Left cardiac atrium (tissue), 4 donors: ENCODE measurements at regions not wholly inside any gene's neighbourhood (a gene's known extent, or its start where the extent isn't known, plus 50 kb on each side); places are given as distances from the start of the nearest gene placed in this dataset.

Experiments used
- ATAC-seq, 2 donors: fragments of 200-7000 bp; cut with Tn5 transposase; one replicate each; pipeline ENCODE4 v1.9.1; 2020; ENCODE audit warnings: mild to moderate bottlenecking in 2 of 2, moderate library complexity in 2 of 2
- DNase-seq: peaks from one replicate; pipeline ENCODE4 v3.0.0-alpha.2; 2020
- intact Hi-C, 2 donors: fragments of 100-400 bp; cut with DNase I; formaldehyde crosslinking; loops; one replicate each; pipeline versions ENCODE4 v1.14.1 to v1.15.1; 2022 to 2023
- donor health status: DM: no; HTN: yes; CAD: no.
- donor health status: DM: no; HTN: yes; CAD: no; lungs with severe emphysema.
- donor health status: DM: yes; HTN: yes; CAD: no.
- donor health status: Dilated cardiomyopathy.

DNA sequence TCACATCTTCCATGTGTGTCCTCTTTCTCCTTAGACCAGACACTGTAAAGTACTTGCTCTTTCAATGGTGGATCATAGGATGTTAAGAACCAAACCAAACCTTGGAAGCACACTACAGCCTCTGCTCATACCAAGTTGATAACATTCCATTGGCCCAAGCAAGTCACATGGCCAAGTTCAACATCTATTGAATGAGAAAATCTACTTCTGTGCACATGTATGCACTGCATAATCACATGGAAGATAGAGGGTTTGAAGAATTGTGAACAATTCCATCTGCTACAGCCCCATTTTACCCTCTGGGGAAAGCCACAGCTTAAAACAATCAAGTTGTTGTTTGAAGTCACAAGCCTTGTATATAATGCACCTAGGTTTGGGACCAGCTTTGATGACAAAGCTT lies 68.2 kb downstream of the MFAP3 start:
- no peak for DNase-seq
- no peak for ATAC-seq
- intact Hi-C loops = no loop called here

GRCh38 chr5:154107756-154108155 lies 69.0 kb downstream of the MFAP3 start:
- intact Hi-C loops = no loop called here
- ATAC-seq (no peak), DNase-seq (no peak)

- ATAC-seq (no peak), DNase-seq (no peak)
- intact Hi-C loops = no loop called here
Observed at GRCh38 chr5:154109416-154110106, 70.8 kb downstream of the MFAP3 start.

- intact Hi-C loops = no loop called here
- no peak for DNase-seq
- ATAC-seq = no peak
Observed at GRCh38 chr5:154110107-154110453, 71.3 kb downstream of the MFAP3 start.

DNA sequence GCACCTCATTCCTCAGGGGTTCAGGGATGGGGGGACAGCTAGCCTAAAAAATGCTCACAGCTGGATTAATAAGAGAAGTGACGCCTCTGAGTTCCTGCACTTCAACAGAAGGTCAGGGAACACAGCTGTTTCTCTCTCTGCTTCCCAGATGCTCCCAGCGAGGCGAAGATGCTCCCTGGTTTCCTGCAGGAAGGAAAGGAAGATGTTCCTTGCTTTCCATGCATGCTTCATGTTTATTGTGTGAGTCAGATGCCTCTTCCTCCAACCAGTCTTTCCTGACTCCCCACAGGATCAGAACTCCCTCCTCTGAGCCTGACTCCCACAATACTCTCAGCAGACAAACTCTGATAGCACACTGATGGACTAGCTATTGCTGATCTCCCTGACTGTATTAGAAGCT lies 71.9 kb downstream of the MFAP3 start:
- ATAC-seq = peak in 1 of 2 donors; percentile 74
- intact Hi-C loops = no loop called here
- DNase-seq = no peak

DNA sequence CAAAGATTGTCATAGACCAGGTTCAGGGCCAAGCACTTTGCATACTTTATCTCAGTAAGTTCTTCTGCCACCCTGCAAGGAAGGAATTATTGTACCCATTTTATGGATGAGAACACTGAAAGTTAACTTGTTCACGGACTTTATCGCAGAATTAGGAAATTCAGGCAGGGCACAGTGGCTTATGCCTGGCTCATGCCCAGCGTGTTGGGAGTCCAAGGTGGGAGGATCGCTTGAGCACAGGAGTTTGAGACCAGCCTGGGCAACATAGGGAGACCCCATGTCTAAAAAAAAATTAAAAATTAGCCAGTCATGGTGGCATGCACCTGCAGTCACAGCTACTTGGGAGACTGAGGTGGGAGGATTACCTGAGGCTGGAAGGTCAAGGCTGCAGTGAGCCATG lies 72.4 kb downstream of the MFAP3 start:
- no peak for ATAC-seq
- no peak for DNase-seq
- intact Hi-C loops = no loop called here

GRCh38 chr5:154112255-154112654 lies 73.5 kb downstream of the MFAP3 start:
- DNase-seq = no peak
- no peak for ATAC-seq
- intact Hi-C loops = no loop called here

DNA sequence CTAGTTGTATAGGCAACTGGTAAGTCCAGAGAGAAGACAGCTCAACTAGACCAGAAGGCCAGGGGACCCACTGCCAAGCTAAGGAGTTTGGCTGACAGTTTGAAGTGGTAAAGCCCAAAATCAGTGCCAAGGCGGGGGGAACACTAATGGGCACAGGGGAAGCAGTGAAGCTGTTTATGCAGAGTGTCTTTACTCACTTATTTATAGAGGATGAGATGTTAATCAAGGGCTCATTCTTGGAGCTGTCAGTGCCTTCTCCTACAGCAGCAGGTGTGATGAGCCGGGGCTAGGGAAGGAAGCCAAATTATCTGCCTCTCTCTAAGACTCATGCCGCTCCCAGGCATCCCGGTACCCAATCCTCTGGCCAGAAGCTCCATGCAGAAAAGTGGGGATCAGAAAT lies 75.2 kb upstream of the GALNT10 start:
- intact Hi-C loops = no loop called here
- DNase-seq (no peak), ATAC-seq (peak; percentile 55 to 78)

DNA sequence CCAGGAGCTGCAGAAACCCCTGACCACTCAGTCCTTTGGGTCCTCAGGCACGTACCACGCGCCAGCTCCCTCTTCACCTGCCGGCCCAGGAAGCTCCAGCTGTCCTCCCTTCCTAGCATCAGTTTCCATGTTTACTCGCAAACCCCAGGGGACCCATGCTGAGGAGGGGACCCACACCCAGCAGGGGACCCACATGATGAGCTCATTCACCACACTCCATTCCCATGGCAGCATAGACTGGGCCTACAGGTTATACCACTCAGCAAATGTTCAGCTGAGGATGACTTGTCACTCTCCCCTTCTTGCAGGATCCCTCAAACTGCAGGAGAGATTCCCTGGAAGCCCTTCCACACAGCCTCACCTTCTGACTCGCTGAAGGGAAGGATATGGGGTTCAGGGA lies 73.5 kb upstream of the GALNT10 start:
- intact Hi-C loops = no loop called here
- ATAC-seq (peak in 1 of 2 donors; percentile 27), DNase-seq (no peak)

DNA sequence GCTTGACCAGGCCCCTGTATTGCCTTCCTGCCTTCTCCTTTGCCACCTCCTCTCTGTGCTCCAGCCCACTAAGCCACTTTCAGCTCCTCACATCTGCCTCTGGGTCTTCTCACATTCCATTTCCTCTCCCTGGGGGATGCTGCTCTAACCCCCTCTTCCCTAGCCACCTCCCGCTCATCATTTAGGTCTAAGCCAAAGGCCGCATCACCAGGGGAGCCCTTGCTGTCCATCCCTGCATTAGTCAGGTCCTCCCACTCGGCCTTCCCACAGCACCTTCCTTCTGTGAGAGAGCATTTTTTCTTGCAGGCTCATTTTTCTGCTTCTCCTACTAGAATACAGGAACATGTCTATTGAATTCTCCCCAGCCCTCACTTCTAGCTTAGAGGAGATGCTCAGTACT lies 72.6 kb upstream of the GALNT10 start:
- intact Hi-C loops = no loop called here
- ATAC-seq (no peak), DNase-seq (no peak)

- no peak for DNase-seq
- intact Hi-C loops = no loop called here
- ATAC-seq = no peak
Observed at GRCh38 chr5:154118385-154118784, 72.1 kb upstream of the GALNT10 start.

DNA sequence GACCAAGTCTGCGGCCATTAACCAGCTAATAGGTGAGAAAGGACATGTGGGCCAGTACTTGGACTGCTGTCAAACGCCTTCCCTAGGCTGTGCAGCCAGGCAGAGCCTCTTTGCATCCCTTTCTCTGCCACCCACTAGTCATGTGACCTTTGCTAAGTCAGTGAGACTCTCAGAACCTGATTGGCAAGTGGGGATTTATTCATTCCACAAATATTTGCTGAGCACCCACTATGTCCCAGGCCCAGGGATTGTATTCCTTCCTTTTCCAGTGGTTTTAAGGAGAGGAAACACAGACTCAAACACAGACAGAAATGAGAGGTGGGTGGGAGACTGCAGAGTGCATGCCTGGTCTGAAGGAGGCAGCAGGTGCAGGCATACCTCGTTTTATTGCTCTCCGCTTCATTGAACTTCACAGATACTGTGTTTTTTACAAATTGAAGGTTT lies 71.6 kb upstream of the GALNT10 start:
- ATAC-seq = no peak
- no peak for DNase-seq
- intact Hi-C loops = no loop called here

DNA sequence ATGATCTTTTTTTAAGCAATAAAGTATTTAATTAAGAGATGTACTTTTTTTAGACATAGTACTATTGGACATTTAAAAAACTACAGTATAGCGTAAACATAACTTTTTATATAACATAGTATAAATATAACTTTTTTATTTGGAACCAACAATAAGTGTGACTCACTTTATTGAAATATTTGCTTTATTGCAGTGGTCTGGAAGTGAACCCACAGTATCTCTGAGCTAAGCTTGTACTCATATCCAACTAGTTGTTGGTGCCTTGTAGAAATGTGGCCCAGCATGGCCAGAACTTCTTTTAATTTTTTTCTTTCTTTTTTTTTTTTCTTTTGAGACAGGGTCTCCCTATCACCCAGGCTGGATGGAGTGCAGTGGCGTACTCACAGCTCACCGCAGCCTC lies 61.5 kb upstream of the GALNT10 start:
- ATAC-seq (no peak), DNase-seq (no peak)
- intact Hi-C loops = no loop called here

DNA sequence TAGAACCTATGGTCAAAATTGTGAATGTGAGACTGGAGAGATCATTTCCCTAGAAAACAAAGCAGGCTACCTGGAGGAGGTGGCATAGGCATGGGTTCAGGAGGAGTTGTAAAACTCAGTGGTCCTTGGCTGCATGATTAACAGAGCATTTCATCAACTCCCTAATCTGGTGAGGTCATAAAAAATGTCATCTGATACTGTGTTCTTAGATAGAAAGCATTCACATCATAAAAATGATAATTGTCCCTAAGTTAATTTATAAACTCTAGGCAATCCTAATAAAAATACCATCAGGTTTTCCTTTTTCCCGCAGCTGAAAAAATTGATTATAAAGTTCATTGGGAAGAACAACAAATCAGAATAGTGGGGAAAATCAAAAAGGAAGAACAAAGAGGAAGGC lies 60.6 kb upstream of the GALNT10 start:
- ATAC-seq = no peak
- DNase-seq = no peak
- intact Hi-C loops = no loop called here

DNA sequence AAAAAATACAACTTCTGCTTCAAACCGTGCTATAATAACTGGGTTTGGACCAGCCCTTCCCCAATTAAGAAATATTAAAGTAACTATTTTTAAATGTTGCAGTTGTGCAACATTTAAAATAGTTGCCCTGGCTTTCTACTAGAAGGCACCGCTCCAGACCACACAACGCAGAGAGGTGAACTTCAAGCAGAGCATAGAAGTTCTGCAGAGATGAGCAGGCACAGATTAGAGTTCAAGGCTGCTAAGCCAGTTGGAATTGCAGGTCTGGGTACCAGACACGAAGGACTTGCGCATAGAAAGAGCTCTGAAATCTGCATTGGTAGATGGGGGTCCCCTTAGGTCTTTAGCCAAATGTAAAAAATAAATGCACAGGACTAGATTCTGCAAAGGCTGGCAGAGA lies 58.7 kb upstream of the GALNT10 start:
- ATAC-seq (no peak), DNase-seq (no peak)
- intact Hi-C loops = no loop called here

GRCh38 chr5:154132718-154133307 lies 57.7 kb upstream of the GALNT10 start:
- DNase-seq (no peak), ATAC-seq (no peak)
- intact Hi-C loops = no loop called here

- DNase-seq (no peak), ATAC-seq (no peak)
- intact Hi-C loops = no loop called here
Observed at GRCh38 chr5:154133591-154133990, 56.9 kb upstream of the GALNT10 start.

- ATAC-seq (no peak), DNase-seq (no peak)
- intact Hi-C loops = no loop called here
Observed at GRCh38 chr5:154134499-154134898, 56.0 kb upstream of the GALNT10 start.

- no peak for ATAC-seq
Observed at GRCh38 chr5:154135125-154135817, 55.3 kb upstream of the GALNT10 start.

DNA sequence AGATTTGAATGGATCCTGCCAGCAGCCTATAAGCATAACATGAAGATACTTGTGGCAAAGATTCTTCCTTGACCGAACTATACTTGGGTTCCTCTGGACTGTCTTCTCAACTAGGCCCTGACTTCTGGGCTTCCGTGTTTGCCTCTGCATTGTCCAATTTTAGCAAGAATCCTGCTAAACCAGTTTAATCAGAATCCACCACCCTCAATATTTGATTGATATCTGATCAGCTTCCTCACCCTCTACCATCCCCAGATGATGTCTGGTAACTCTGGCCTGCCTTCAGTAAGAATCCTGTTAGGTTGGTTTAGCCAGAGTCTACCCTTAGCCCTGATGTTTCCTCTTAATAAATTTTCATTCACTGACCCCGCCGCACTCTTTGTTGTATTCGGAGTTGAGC lies 54.4 kb upstream of the GALNT10 start:
- ATAC-seq = no peak
- DNase-seq = no peak
- intact Hi-C loops = no loop called here

More at GRCh38 chr5:154135125-154135817, 55.3 kb upstream of the GALNT10 start:
- intact Hi-C loops = no loop called here
- DNase-seq = no peak

- DNase-seq (peak; percentile 77), ATAC-seq (peak; percentile 85 to 93)
- intact Hi-C loops = no loop called here
Observed at GRCh38 chr5:154138701-154139100, 51.8 kb upstream of the GALNT10 start.
